ENCODE measurements at regions not wholly inside any gene's neighbourhood (a gene's known extent, or its start where the extent isn't known, plus 50 kb on each side); places are given as distances from the start of the nearest gene placed in this dataset.
"Not testable (repeated sequence)": the region's sequence is repeated elsewhere in the genome, so short reads cannot be mapped to it uniquely, and the experiment has no call there.

- no peaks in the 10 kb centered on the region for H3K36me3 ChIP-seq (ENCODE audit: insufficient read depth, low read length)
- no peak overlapping the region for H3K9ac ChIP-seq (ENCODE audit: low read length)
- H3K9me3 ChIP-seq (ENCODE audit: low read length), result no peaks in the 10 kb centered on the region
- H3K27me3 ChIP-seq (ENCODE audit: control insufficient read depth in 1 of 2, insufficient read depth in 2 of 2, low read length in 2 of 2), result no peaks in the 10 kb centered on the region
- H3K4me1 ChIP-seq (ENCODE audit: insufficient read depth, low read length), result no peaks in the 10 kb centered on the region
- no peak overlapping the region for H3K4me3 ChIP-seq (ENCODE audit: low read depth in 1 of 2, low read length in 2 of 2)
- H3K27ac ChIP-seq (ENCODE audit: low read depth, low read length), result no peak overlapping the region
These were observed 507.2 kb downstream of the NFIB start for GRCh38 chr9:13806714-13807113.

- H3K9me3 ChIP-seq (ENCODE audit: low read length), result no peaks in the 10 kb centered on the region
- H3K27ac ChIP-seq (ENCODE audit: low read depth, low read length), result no peak overlapping the region
- H3K4me1 ChIP-seq (ENCODE audit: insufficient read depth, low read length), result no peaks in the 10 kb centered on the region
- no peaks in the 10 kb centered on the region for H3K36me3 ChIP-seq (ENCODE audit: insufficient read depth, low read length)
- H3K9ac ChIP-seq (ENCODE audit: low read length), result no peak overlapping the region
- no peak overlapping the region for H3K4me3 ChIP-seq (ENCODE audit: low read depth in 1 of 2, low read length in 2 of 2)
- no peaks in the 10 kb centered on the region for H3K27me3 ChIP-seq (ENCODE audit: control insufficient read depth in 1 of 2, insufficient read depth in 2 of 2, low read length in 2 of 2)
These were observed 508.4 kb downstream of the NFIB start for GRCh38 chr9:13805546-13805945.

GRCh38 chr9:13804532-13804931 is 509.4 kb downstream of the NFIB start:
- no peaks in the 10 kb centered on the region for H3K36me3 ChIP-seq (ENCODE audit: insufficient read depth, low read length)
- H3K9me3 ChIP-seq (ENCODE audit: low read length), result no peaks in the 10 kb centered on the region
- no peak overlapping the region for H3K4me3 ChIP-seq (ENCODE audit: low read depth in 1 of 2, low read length in 2 of 2)
- no peaks in the 10 kb centered on the region for H3K4me1 ChIP-seq (ENCODE audit: insufficient read depth, low read length)
- no peak overlapping the region for H3K27ac ChIP-seq (ENCODE audit: low read depth, low read length)
- no peak overlapping the region for H3K9ac ChIP-seq (ENCODE audit: low read length)
- H3K27me3 ChIP-seq (ENCODE audit: control insufficient read depth in 1 of 2, insufficient read depth in 2 of 2, low read length in 2 of 2), result no peaks in the 10 kb centered on the region

- no peaks in the 10 kb centered on the region for H3K4me1 ChIP-seq (ENCODE audit: insufficient read depth, low read length)
- no peaks in the 10 kb centered on the region for H3K27me3 ChIP-seq (ENCODE audit: control insufficient read depth in 1 of 2, insufficient read depth in 2 of 2, low read length in 2 of 2)
- no peaks in the 10 kb centered on the region for H3K36me3 ChIP-seq (ENCODE audit: insufficient read depth, low read length)
- H3K27ac ChIP-seq (ENCODE audit: low read depth, low read length), result no peak overlapping the region
- H3K4me3 ChIP-seq (ENCODE audit: low read depth in 1 of 2, low read length in 2 of 2), result no peak overlapping the region
- no peaks in the 10 kb centered on the region for H3K9me3 ChIP-seq (ENCODE audit: low read length)
- no peak overlapping the region for H3K9ac ChIP-seq (ENCODE audit: low read length)
These were observed 513.2 kb downstream of the NFIB start for GRCh38 chr9:13800776-13801175.

- H3K4me1 ChIP-seq (ENCODE audit: insufficient read depth, low read length); H3K4me3 ChIP-seq (ENCODE audit: low read depth in 1 of 2, low read length in 2 of 2); H3K9me3 ChIP-seq (ENCODE audit: low read length); H3K36me3 ChIP-seq (ENCODE audit: insufficient read depth, low read length); H3K27ac ChIP-seq (ENCODE audit: low read depth, low read length); H3K27me3 ChIP-seq (ENCODE audit: control insufficient read depth in 1 of 2, insufficient read depth in 2 of 2, low read length in 2 of 2); H3K9ac ChIP-seq (ENCODE audit: low read length): not testable (repeated sequence)
These were observed 516.2 kb downstream of the NFIB start for GRCh38 chr9:13797701-13798100.

GRCh38 chr9:13791816-13792215 is 512.3 kb upstream of the MPDZ start:
- Histone ChIP-seq H3K4me1 (ENCODE audit: insufficient read depth, low read length) (no peaks in the 10 kb centered on the region), H3K27ac (ENCODE audit: low read depth, low read length) (no peak overlapping the region), H3K9ac (ENCODE audit: low read length) (no peak overlapping the region), H3K4me3 (ENCODE audit: low read depth in 1 of 2, low read length in 2 of 2) (no peak overlapping the region), H3K36me3 (ENCODE audit: insufficient read depth, low read length) (no peaks in the 10 kb centered on the region), H3K9me3 (ENCODE audit: low read length) (no peaks in the 10 kb centered on the region), H3K27me3 (ENCODE audit: control insufficient read depth in 1 of 2, insufficient read depth in 2 of 2, low read length in 2 of 2) (no peaks in the 10 kb centered on the region)

GRCh38 chr9:13790055-13790454 is 510.6 kb upstream of the MPDZ start:
- no peaks in the 10 kb centered on the region for H3K36me3 ChIP-seq (ENCODE audit: insufficient read depth, low read length)

GRCh38 chr9:13787234-13787833 is 507.8 kb upstream of the MPDZ start:
- no peaks in the 10 kb centered on the region for H3K9me3 ChIP-seq (ENCODE audit: low read length)
- no peaks in the 10 kb centered on the region for H3K36me3 ChIP-seq (ENCODE audit: insufficient read depth, low read length)
- no peak overlapping the region for H3K27ac ChIP-seq (ENCODE audit: low read depth, low read length)
- H3K27me3 ChIP-seq (ENCODE audit: control insufficient read depth in 1 of 2, insufficient read depth in 2 of 2, low read length in 2 of 2), result no peaks in the 10 kb centered on the region
- no peak overlapping the region for H3K9ac ChIP-seq (ENCODE audit: low read length)
- no peaks in the 10 kb centered on the region for H3K4me1 ChIP-seq (ENCODE audit: insufficient read depth, low read length)
- no peak overlapping the region for H3K4me3 ChIP-seq (ENCODE audit: low read depth in 1 of 2, low read length in 2 of 2)

More at GRCh38 chr9:13790055-13790454, 510.6 kb upstream of the MPDZ start:
- Histone ChIP-seq H3K4me1 (ENCODE audit: insufficient read depth, low read length) (no peaks in the 10 kb centered on the region), H3K4me3 (ENCODE audit: low read depth in 1 of 2, low read length in 2 of 2) (no peak overlapping the region), H3K27me3 (ENCODE audit: control insufficient read depth in 1 of 2, insufficient read depth in 2 of 2, low read length in 2 of 2) (no peaks in the 10 kb centered on the region), H3K9ac (ENCODE audit: low read length) (no peak overlapping the region), H3K27ac (ENCODE audit: low read depth, low read length) (no peak overlapping the region), H3K9me3 (ENCODE audit: low read length) (no peaks in the 10 kb centered on the region)

- H3K27ac ChIP-seq (ENCODE audit: low read depth, low read length), result no peak overlapping the region
- no peaks in the 10 kb centered on the region for H3K36me3 ChIP-seq (ENCODE audit: insufficient read depth, low read length)
- no peaks in the 10 kb centered on the region for H3K4me1 ChIP-seq (ENCODE audit: insufficient read depth, low read length)
- H3K9ac ChIP-seq (ENCODE audit: low read length), result no peak overlapping the region
- no peak overlapping the region for H3K4me3 ChIP-seq (ENCODE audit: low read depth in 1 of 2, low read length in 2 of 2)
- no peaks in the 10 kb centered on the region for H3K9me3 ChIP-seq (ENCODE audit: low read length)
- H3K27me3 ChIP-seq (ENCODE audit: control insufficient read depth in 1 of 2, insufficient read depth in 2 of 2, low read length in 2 of 2), result no peaks in the 10 kb centered on the region
These were observed 507.2 kb upstream of the MPDZ start for GRCh38 chr9:13786711-13787110.

- Histone ChIP-seq H3K9ac (ENCODE audit: low read length) (no peak overlapping the region), H3K36me3 (ENCODE audit: insufficient read depth, low read length) (no peaks in the 10 kb centered on the region), H3K4me1 (ENCODE audit: insufficient read depth, low read length) (no peaks in the 10 kb centered on the region), H3K27me3 (ENCODE audit: control insufficient read depth in 1 of 2, insufficient read depth in 2 of 2, low read length in 2 of 2) (no peaks in the 10 kb centered on the region), H3K9me3 (ENCODE audit: low read length) (no peaks in the 10 kb centered on the region), H3K4me3 (ENCODE audit: low read depth in 1 of 2, low read length in 2 of 2) (no peak overlapping the region), H3K27ac (ENCODE audit: low read depth, low read length) (no peak overlapping the region)
These were observed 506.6 kb upstream of the MPDZ start for GRCh38 chr9:13786131-13786530.

GRCh38 chr9:13779106-13779505 is 499.6 kb upstream of the MPDZ start:
- H3K9ac ChIP-seq (ENCODE audit: low read length), result no peak overlapping the region
- H3K36me3 ChIP-seq (ENCODE audit: insufficient read depth, low read length), result no peaks in the 10 kb centered on the region
- no peak overlapping the region for H3K4me3 ChIP-seq (ENCODE audit: low read depth in 1 of 2, low read length in 2 of 2)
- H3K9me3 ChIP-seq (ENCODE audit: low read length), result no peaks in the 10 kb centered on the region
- H3K27me3 ChIP-seq (ENCODE audit: control insufficient read depth in 1 of 2, insufficient read depth in 2 of 2, low read length in 2 of 2), result no peaks in the 10 kb centered on the region
- no peak overlapping the region for H3K27ac ChIP-seq (ENCODE audit: low read depth, low read length)
- no peaks in the 10 kb centered on the region for H3K4me1 ChIP-seq (ENCODE audit: insufficient read depth, low read length)

GRCh38 chr9:13778631-13779030 is 499.1 kb upstream of the MPDZ start:
- H3K4me3 ChIP-seq (ENCODE audit: low read depth in 1 of 2, low read length in 2 of 2), result no peak overlapping the region
- H3K4me1 ChIP-seq (ENCODE audit: insufficient read depth, low read length), result no peaks in the 10 kb centered on the region
- H3K9ac ChIP-seq (ENCODE audit: low read length), result no peak overlapping the region
- no peak overlapping the region for H3K27ac ChIP-seq (ENCODE audit: low read depth, low read length)
- H3K36me3 ChIP-seq (ENCODE audit: insufficient read depth, low read length), result no peaks in the 10 kb centered on the region
- no peaks in the 10 kb centered on the region for H3K27me3 ChIP-seq (ENCODE audit: control insufficient read depth in 1 of 2, insufficient read depth in 2 of 2, low read length in 2 of 2)
- H3K9me3 ChIP-seq (ENCODE audit: low read length), result no peaks in the 10 kb centered on the region
